ENCODE measurements at regions not wholly inside any gene's neighbourhood (a gene's known extent, or its start where the extent isn't known, plus 50 kb on each side); places are given as distances from the start of the nearest gene placed in this dataset.
"Not testable (repeated sequence)": the region's sequence is repeated elsewhere in the genome, so short reads cannot be mapped to it uniquely, and the experiment has no call there.

- no peak for DNase-seq (ENCODE audit: low spot score)
These were observed 50.7 kb upstream of the C12orf71 start for GRCh38 chr12:27133022-27133590.

- no peak for DNase-seq (ENCODE audit: low spot score)
These were observed 58.1 kb upstream of the C12orf71 start for GRCh38 chr12:27140478-27140969.

- peak; percentile 78 for DNase-seq (ENCODE audit: low spot score)
These were observed 59.8 kb upstream of the C12orf71 start for GRCh38 chr12:27142101-27142721.

GRCh38 chr12:27143256-27144069, 61.1 kb upstream of the C12orf71 start:
- no peak for DNase-seq (ENCODE audit: low spot score)

GRCh38 chr12:27145725-27146124, 63.3 kb upstream of the C12orf71 start:
- DNase-seq (ENCODE audit: low spot score), result not testable (repeated sequence)

GRCh38 chr12:27148373-27148772, 66.0 kb upstream of the C12orf71 start:
- no peak for DNase-seq (ENCODE audit: low spot score)

- no peak for DNase-seq (ENCODE audit: low spot score)
These were observed 66.4 kb upstream of the C12orf71 start for GRCh38 chr12:27148791-27149190.

GRCh38 chr12:27151479-27151878, 69.1 kb upstream of the C12orf71 start:
- DNase-seq (ENCODE audit: low spot score), result no peak

- no peak for DNase-seq (ENCODE audit: low spot score)
These were observed 75.9 kb upstream of the C12orf71 start for GRCh38 chr12:27158297-27158696.

- DNase-seq (ENCODE audit: low spot score), result no peak
These were observed 79.3 kb upstream of the C12orf71 start for GRCh38 chr12:27161458-27162228.

GRCh38 chr12:27162229-27162537, 79.8 kb upstream of the C12orf71 start:
- no peak for DNase-seq (ENCODE audit: low spot score)

GRCh38 chr12:27163048-27163715, 80.8 kb upstream of the C12orf71 start:
- no peak for DNase-seq (ENCODE audit: low spot score)

GRCh38 chr12:27163894-27164293, 80.2 kb upstream of the STK38L start:
- no peak for DNase-seq (ENCODE audit: low spot score)

- DNase-seq (ENCODE audit: low spot score), result no peak
These were observed 79.6 kb upstream of the STK38L start for GRCh38 chr12:27164330-27165040.

GRCh38 chr12:27165958-27166357, 78.1 kb upstream of the STK38L start:
- not testable (repeated sequence) for DNase-seq (ENCODE audit: low spot score)

GRCh38 chr12:27171494-27171893, 72.6 kb upstream of the STK38L start:
- DNase-seq (ENCODE audit: low spot score), result not testable (repeated sequence)

GRCh38 chr12:27176765-27177164, 67.3 kb upstream of the STK38L start:
- DNase-seq (ENCODE audit: low spot score), result no peak

- no peak for DNase-seq (ENCODE audit: low spot score)
These were observed 66.4 kb upstream of the STK38L start for GRCh38 chr12:27177706-27178105.

- DNase-seq (ENCODE audit: low spot score), result no peak
These were observed 65.8 kb upstream of the STK38L start for GRCh38 chr12:27178255-27178654.

- no peak for DNase-seq (ENCODE audit: low spot score)
These were observed 65.2 kb upstream of the STK38L start for GRCh38 chr12:27178723-27179399.

All from D341Med (cell line).